PC-9 (cell line): ENCODE measurements at regions not wholly inside any gene's neighbourhood (a gene's known extent, or its start where the extent isn't known, plus 50 kb on each side); places are given as distances from the start of the nearest gene placed in this dataset.

Experiments used
- CTCF ChIP-seq: fragments of 200-600 bp; sonication (generic); conservative IDR thresholded peaks from 2 replicates; pipeline ENCODE4 v1.6.1; 2017; ENCODE audit warnings: mixed run types, antibody characterized with exemption, mild to moderate bottlenecking, moderate library complexity
- EZH2 ChIP-seq: fragments of 200-600 bp; sonication (generic); IDR thresholded peaks from 2 replicates; pipeline ENCODE4 v1.8.0; 2017; ENCODE audit warnings: antibody characterized with exemption, low read depth

DNA sequence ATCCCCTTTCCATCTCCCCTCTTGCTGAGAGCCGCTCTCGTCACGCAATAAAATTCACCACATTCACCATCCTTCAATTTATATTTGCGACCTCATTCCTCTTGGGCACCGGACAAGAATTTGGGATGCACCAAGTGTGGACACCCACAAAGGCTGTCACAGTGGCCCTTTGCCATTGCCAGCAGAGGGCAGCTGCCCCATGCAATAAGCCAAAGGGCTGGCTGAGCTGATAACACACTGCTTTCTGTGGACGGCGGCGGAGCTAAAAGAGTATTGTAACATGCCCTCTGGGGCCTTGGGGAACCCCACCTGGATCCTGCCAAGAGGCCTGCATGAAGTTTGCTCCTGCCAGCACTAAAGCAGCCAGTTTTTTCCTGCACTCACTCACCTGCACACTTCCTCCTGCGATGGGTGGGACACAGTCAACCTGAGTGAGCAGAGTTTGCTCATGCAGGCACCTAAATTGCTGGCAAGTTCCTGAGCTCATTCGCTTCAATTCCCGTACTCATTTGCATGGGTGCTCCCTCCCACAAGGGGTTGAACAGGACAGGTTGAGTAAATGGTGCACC is 792.3 kb upstream of the ADAMTS5 start:
- TF ChIP-seq CTCF (peak; percentile 40; the same call in 1 of the 2 replicates), EZH2 (no peak)
